ENCODE measurements at regions not wholly inside any gene's neighbourhood (a gene's known extent, or its start where the extent isn't known, plus 50 kb on each side); places are given as distances from the start of the nearest gene placed in this dataset.
"Not testable (repeated sequence)": the region's sequence is repeated elsewhere in the genome, so short reads cannot be mapped to it uniquely, and the experiment has no call there.

GRCh38 chr17:74118504-74118903 lies 85.0 kb upstream of the RPL38 start:
- DNase-seq (ENCODE audit: low spot score), result no peak

- DNase-seq (ENCODE audit: low spot score), result no peak
Observed at GRCh38 chr17:74119049-74119580, 84.4 kb upstream of the RPL38 start.

DNA sequence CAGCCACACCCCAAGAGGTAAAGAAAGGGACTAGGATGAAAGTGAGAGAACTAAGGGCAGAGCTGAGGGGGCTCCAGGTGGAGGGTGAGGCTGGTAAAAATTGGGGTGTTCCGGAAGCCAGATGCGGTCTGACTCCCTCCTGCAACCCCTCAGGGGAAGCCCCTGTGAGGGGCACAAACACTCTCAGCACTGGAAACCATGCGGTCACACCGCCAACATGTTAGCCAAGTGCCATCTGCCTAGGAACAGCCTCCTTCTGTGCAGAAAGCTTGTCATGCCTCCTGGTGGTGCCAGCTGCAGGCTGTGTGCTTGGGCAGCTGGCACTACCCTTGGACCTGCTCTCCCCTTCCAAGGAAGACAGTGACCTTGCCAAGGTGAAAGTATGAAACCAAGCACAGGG lies 83.5 kb upstream of the RPL38 start:
- DNase-seq (ENCODE audit: low spot score), result no peak

GRCh38 chr17:74123350-74123749 lies 80.1 kb upstream of the RPL38 start:
- no peak for DNase-seq (ENCODE audit: low spot score)

DNA sequence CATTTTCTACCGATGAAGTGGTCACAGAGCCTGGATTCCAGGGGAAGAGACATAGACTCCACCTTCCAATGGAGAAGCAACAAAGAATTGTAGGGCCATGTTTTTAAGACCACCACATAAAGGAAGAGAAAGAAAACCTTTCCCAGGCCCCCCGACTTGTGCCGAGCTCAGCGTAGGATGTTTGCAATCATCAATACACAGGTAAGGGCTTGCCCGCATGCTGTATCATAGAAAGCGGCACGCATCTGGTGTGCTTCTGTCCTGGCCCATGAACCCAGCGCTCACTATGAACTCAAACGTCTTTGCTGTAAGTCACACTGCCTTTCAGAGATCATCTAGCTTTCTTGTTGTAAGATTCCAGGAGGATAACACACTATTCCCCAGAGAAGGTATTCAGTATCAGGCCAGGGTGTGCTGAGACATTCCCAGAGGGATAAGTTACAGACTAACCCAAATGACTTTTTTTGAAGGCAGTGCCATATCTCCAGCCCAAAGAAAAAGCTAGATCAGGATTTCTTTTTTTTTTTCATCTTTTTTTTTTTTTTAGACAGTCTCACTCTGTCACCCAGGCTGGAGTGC lies 79.5 kb upstream of the RPL38 start:
- no peak for DNase-seq (ENCODE audit: low spot score)

DNA sequence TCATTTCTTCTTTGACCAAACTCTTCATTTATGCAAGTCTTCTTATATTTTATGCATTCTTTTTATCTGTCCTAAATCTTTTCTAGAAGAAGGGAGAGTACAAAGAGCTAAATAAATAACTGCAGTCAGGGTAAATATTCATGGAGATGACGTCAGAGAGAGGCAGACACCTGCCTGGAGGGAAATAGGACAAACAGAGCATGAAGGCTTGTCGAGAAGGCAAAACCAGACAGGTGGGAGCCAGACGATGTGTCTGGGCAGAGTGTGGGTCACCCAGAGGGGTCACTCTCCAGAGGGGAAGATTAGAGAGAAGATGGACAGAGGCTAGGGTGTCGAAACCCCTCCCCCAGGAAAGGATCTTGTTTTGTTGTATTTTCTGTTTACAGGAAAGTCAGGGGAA lies 78.3 kb upstream of the RPL38 start:
- DNase-seq (ENCODE audit: low spot score), result no peak

- no peak for DNase-seq (ENCODE audit: low spot score)
Observed at GRCh38 chr17:74126179-74126900, 77.1 kb upstream of the RPL38 start.

- DNase-seq (ENCODE audit: low spot score), result no peak
Observed at GRCh38 chr17:74126959-74127358, 76.5 kb upstream of the RPL38 start.

- DNase-seq (ENCODE audit: low spot score), result no peak
Observed at GRCh38 chr17:74128456-74129211, 74.8 kb upstream of the RPL38 start.

- not testable (repeated sequence) for DNase-seq (ENCODE audit: low spot score)
Observed at GRCh38 chr17:74129800-74130199, 73.7 kb upstream of the RPL38 start.

GRCh38 chr17:74130276-74130675 lies 73.2 kb upstream of the RPL38 start:
- no peak for DNase-seq (ENCODE audit: low spot score)

DNA sequence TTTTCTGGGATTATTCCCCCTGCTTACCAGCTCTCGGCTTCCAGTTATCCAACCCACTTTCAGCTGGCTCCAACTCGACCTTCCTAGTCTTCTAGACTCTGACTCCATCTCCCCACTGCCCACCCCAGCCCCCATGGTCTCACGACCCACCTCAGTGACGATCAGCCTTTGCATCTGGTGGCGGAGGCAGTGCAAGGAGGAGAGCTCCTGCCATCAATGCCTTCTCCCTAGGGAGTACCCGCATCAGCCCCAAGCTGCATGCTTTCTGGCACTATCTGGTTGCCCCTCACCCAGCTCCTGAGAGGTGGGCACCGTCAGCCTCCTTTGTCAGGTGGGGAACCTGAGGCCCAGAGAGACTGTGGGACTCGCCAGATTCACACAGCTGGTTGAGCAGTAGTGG lies 72.6 kb upstream of the RPL38 start:
- no peak for DNase-seq (ENCODE audit: low spot score)

DNA sequence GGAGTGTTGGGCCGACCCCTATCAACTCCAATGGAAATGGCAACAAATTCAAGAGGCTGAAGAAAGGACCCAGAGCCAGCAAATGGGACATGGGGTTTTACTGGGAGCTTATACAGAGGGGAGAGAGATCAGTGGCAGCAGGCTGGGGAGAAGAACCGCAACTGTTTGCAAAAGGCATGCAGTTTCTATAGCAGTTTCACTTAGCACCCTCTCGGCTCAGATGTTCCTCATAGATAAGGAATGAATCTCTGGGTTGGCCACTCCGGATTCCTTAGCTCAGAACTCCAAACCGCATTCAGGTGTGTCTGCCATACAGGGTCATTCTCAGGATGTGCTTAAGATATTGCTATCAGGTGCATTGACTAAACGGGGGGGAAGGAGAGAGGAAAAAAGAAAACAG lies 71.1 kb upstream of the RPL38 start:
- DNase-seq (ENCODE audit: low spot score), result no peak

- no peak for DNase-seq (ENCODE audit: low spot score)
Observed at GRCh38 chr17:74133740-74134139, 69.7 kb upstream of the RPL38 start.

GRCh38 chr17:74134234-74134633 lies 69.2 kb upstream of the RPL38 start:
- not testable (repeated sequence) for DNase-seq (ENCODE audit: low spot score)

GRCh38 chr17:74134991-74135390 lies 68.5 kb upstream of the RPL38 start:
- no peak for DNase-seq (ENCODE audit: low spot score)

GRCh38 chr17:74135391-74136167 lies 67.9 kb upstream of the RPL38 start:
- DNase-seq (ENCODE audit: low spot score), result no peak

DNA sequence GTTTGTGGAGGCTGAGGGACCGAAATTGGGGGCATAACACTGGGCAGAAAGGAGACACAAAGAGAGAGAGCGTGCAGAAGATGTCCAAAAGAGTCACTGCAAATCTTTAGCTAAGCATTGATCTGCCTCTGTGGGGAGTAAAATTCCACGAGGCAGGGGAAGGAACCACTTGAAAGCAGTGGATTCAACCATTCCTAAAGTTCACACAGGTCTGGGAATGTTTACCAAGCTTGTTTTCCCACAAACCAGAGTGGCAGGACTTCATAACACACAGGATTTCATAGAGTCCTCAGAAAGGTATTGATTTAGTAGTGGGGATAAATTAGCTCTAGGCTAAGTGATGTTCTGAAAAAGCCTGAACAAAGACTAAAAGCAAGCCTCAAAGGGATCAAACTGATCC lies 66.1 kb upstream of the RPL38 start:
- DNase-seq (ENCODE audit: low spot score), result no peak

DNA sequence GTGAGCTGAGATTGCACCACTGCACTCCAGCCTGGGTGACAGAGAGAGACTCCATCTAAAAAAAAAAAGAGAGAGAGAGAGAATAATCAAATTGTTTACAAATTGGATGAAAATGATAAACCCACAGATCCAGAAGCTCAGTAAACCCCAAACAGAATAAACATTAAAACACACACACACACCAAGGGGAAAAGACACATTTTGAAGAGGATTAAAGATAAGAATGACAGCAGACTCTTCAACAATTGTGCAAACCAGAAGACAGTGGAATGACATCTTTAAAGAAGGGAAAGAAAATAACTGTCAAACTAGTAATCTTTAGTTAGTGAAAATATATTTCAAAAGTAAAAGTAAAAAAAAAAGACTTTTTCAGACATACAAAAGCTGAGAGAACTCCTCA lies 64.4 kb upstream of the RPL38 start:
- DNase-seq (ENCODE audit: low spot score), result no peak

GRCh38 chr17:74140282-74140681 lies 63.2 kb upstream of the RPL38 start:
- DNase-seq (ENCODE audit: low spot score), result no peak

- no peak for DNase-seq (ENCODE audit: low spot score)
Observed at GRCh38 chr17:74141612-74142011, 61.9 kb upstream of the RPL38 start.

DNA sequence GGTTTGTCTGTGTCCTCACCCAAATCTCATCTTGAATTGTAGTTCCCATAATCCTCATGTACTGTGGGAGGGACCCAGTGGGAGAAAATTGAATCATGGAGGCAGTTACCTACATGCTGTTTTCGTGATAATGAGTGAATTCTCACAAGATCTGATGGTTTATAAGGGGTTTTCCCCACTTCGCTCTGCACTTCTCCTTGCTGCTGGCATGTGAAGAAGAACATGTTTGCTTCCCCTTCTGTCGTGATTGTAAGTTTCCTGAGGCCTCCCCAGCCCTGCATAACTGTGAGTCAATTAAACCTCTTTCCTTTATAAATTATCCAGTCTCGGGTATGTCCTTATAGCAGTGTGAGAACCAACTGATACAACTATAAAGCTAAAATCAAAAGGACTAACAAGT lies 60.2 kb upstream of the RPL38 start:
- DNase-seq (ENCODE audit: low spot score), result not testable (repeated sequence)
